HepG2 (cell line): ENCODE measurements at regions not wholly inside any gene's neighbourhood (a gene's known extent, or its start where the extent isn't known, plus 50 kb on each side); places are given as distances from the start of the nearest gene placed in this dataset.
"Not testable (repeated sequence)": the region's sequence is repeated elsewhere in the genome, so short reads cannot be mapped to it uniquely, and the experiment has no call there.

ENCODE experiments used
- ATAC-seq: fragments of 200-7000 bp; cut with Tn5 transposase; 3 replicates; pipeline ENCODE4 v1.9.1; 2020; ENCODE audit warnings: mild to moderate bottlenecking, moderate library complexity
- BruUV-seq: library from RNA; stranded (reverse); fragments of 400-500 nt; replicated peaks from 2 replicates; lab custom pipeline; 2021; lab: Mats Ljungman, UMichigan
- CTCF ChIA-PET: fragments of 300-600 bp; formaldehyde crosslinking; extraction: SDS; loops from one replicate; lab custom pipeline; 2021; ENCODE audit warnings: low total read pairs, inconsistent platforms, low intra/inter-chr PET ratio; lab: Yijun Ruan, JAX
- POLR2A ChIA-PET: fragments of 350-600 bp; sonication (Branson Sonifier 250); formaldehyde crosslinking; loops from one replicate; lab custom pipeline; 2020; ENCODE audit warnings: antibody characterized with exemption, inconsistent platforms; lab: Yijun Ruan, JAX
- DNase-seq: peaks from one replicate; pipeline ENCODE4 v3.0.0-alpha.2; 2015; ENCODE audit warnings: low spot score
- FAIRE-seq: peaks from 3 replicates; lab custom pipeline; 2011; peaks lifted over from hg19 to GRCh38; lab: Jason Lieb, UNC
- H2AFZ ChIP-seq: one replicate; pipeline ENCODE4 v1.6.1; 2011; ENCODE audit warnings: low read length, inconsistent platforms
- H3K27ac ChIP-seq: fragments of 300-600 bp; 3 replicates; pipeline ENCODE4 v1.8.0; 2011; ENCODE audit warnings: mixed run types, mild to moderate bottlenecking, mixed read lengths, low read length, inconsistent platforms; ENCODE audit not compliant: insufficient read depth; ENCODE audit errors: extremely low read length
- H3K27me3 ChIP-seq, 2 experiments: fragments of 200-600 bp in 1 of 2; 2 replicates in 1 of 2; 3 replicates in 1 of 2; pipeline versions ENCODE4 v1.6.0 to v1.8.0; 2011; ENCODE audit warnings: low read length in 2 of 2, mild to moderate bottlenecking in 2 of 2, moderate library complexity in 2 of 2, inconsistent platforms in 1 of 2; ENCODE audit not compliant: insufficient read depth in 2 of 2, control insufficient read depth in 1 of 2
- H3K36me3 ChIP-seq, 2 experiments: fragments of 200-600 bp in 1 of 2; replicated peaks in 1 of 2; 2 replicates in 1 of 2; 3 replicates in 1 of 2; pipeline versions ENCODE4 v1.5.1 to v1.8.0; 2011; ENCODE audit warnings: low read length in 2 of 2, inconsistent platforms in 1 of 2; ENCODE audit not compliant: insufficient read depth in 2 of 2, control insufficient read depth in 1 of 2
- H3K4me1 ChIP-seq: 2 replicates; pipeline ENCODE4 v1.5.1; 2012; ENCODE audit warnings: low read length, inconsistent platforms; ENCODE audit not compliant: insufficient read depth
- H3K4me2 ChIP-seq: 2 replicates; pipeline ENCODE4 v1.6.0; 2011; ENCODE audit warnings: low read depth, low read length, inconsistent platforms
- H3K4me3 ChIP-seq, 3 experiments: fragments of 200-600 bp in 1 of 3; sonication (generic), shearing (Covaris generic) in 1 of 3; replicated peaks in 1 of 3; 2 replicates each; pipeline ENCODE4 v1.5.1; 2011 to 2016; ENCODE audit warnings: low read length in 3 of 3, inconsistent platforms in 2 of 3, low read depth in 2 of 3, mild to moderate bottlenecking in 2 of 3, control low read depth in 1 of 3, mixed read lengths in 1 of 3; ENCODE audit not compliant: insufficient read depth in 1 of 3
- H3K79me2 ChIP-seq: one replicate; pipeline ENCODE4 v1.6.1; 2011; ENCODE audit warnings: low read length, inconsistent platforms; ENCODE audit not compliant: insufficient read depth
- H3K9ac ChIP-seq: 2 replicates; pipeline ENCODE4 v1.6.0; 2011; ENCODE audit warnings: mild to moderate bottlenecking, low read depth, low read length, inconsistent platforms; ENCODE audit not compliant: insufficient read depth
- H3K9me3 ChIP-seq: 2 replicates; pipeline ENCODE4 v1.5.1; 2012; ENCODE audit warnings: mild to moderate bottlenecking, low read length
- H4K20me1 ChIP-seq: 2 replicates; pipeline ENCODE4 v1.6.0; 2011; ENCODE audit warnings: inconsistent platforms, mild to moderate bottlenecking, low read length, moderate library complexity; ENCODE audit not compliant: insufficient read depth
- MNT ChIP-seq: fragments of 450-650 bp; IDR thresholded peaks from 2 replicates; pipeline ENCODE4 v1.6.1; 2016
- ZNF431 ChIP-seq: sonication (generic); formaldehyde crosslinking; IDR thresholded peaks from 2 replicates; pipeline ENCODE4 v1.9.0; 2022; ENCODE audit warnings: missing genetic modification reagents, low read depth, mild to moderate bottlenecking, borderline replicate concordance
- WGBS: methylation state at CpG from one replicate; pipeline ENCODE4 v1.1.6; 2017; ENCODE audit warnings: low lambda C conversion rate; 5-methylcytosine and 5-hydroxymethylcytosine counted together
- in situ Hi-C: cut with HindIII; loops from 2 replicates; pipeline ENCODE4 v1.10.0; 2017; ENCODE audit warnings: low pct_unique_long_range_greater_than_20kb; ENCODE audit not compliant: extremely low pct_ligation_motif_present
- intact Hi-C: fragments of 100-400 bp; cut with micrococcal nuclease; formaldehyde crosslinking; loops from one replicate; pipeline ENCODE4 v1.10.0; 2022; ENCODE audit not compliant: unreplicated experiment

GRCh38 chr3:95241256-95241655, 1178.4 kb downstream of the NSUN3 start:
- H4K20me1 ChIP-seq, DNase-seq, H3K27ac ChIP-seq, H3K27me3 ChIP-seq, H2AFZ ChIP-seq, H3K4me2 ChIP-seq, BruUV-seq, H3K79me2 ChIP-seq, H3K4me3 ChIP-seq, ATAC-seq, in situ Hi-C loops, POLR2A ChIA-PET, CTCF ChIA-PET, H3K4me1 ChIP-seq, FAIRE-seq, H3K36me3 ChIP-seq, H3K9ac ChIP-seq, H3K9me3 ChIP-seq, intact Hi-C loops: not testable (repeated sequence)
- 35% methylated on average over 9 of the region's 9 CpGs for WGBS

DNA sequence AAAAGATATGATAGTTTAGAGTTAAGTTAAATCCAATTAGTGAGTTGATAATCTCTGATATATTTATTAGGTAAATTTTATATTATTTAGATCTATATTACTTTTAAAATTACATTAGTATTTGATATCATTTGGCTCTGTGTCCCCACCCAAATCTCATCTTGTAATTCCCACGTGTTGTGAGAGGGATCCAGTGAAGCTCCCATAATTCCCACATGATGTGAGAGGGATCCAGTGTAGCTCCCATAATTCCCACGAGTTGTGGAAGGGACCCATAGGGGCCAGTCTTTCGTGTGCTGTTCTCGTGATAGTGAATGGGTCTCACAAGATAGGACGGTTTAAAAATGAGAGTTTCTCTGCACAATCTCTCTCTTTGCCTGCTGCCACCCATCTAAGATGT, 1183.6 kb downstream of the NSUN3 start:
- no peak for FAIRE-seq
- WGBS = 2% methylated on average over 5 of the region's 5 CpGs
- CTCF ChIA-PET = no interaction called here
- no peaks in the 10 kb centered on the region for H3K4me1 ChIP-seq
- POLR2A ChIA-PET = no interaction called here
- ATAC-seq = no peak
- no peak for DNase-seq
- no peaks in the 10 kb centered on the region for H3K9me3 ChIP-seq
- H3K4me2 ChIP-seq = no peak overlapping the region
- H3K36me3 ChIP-seq = no peaks in the 10 kb centered on the region
- no peaks in the 10 kb centered on the region for H4K20me1 ChIP-seq
- no peak overlapping the region for H3K9ac ChIP-seq
- H2AFZ ChIP-seq = no peak overlapping the region
- H3K27ac ChIP-seq = no peak overlapping the region
- no peaks in the 10 kb centered on the region for H3K79me2 ChIP-seq
- no peak overlapping the region for H3K4me3 ChIP-seq
- BruUV-seq = no TSS peak
- H3K27me3 ChIP-seq = no peaks in the 10 kb centered on the region
- TF ChIP-seq MNT (peak; percentile 91), ZNF431 (CRISPR knock-in tag) (no peak)
- intact Hi-C loops = no loop called here
- in situ Hi-C loops = no loop called here
